Gastroesophageal sphincter (tissue), 3 donors: ENCODE measurements at regions not wholly inside any gene's neighbourhood (a gene's known extent, or its start where the extent isn't known, plus 50 kb on each side); places are given as distances from the start of the nearest gene placed in this dataset.

Experiments
- EP300 ChIP-seq: sonication (generic); formaldehyde crosslinking; IDR thresholded peaks from one replicate; pipeline ENCODE4 v1.6.1; 2017; ENCODE audit warnings: antibody characterized with exemption, mild to moderate bottlenecking
- POLR2A ChIP-seq, 2 donors: fragments of 450-650 bp; IDR thresholded peaks; one replicate each; pipeline ENCODE4 v1.6.1; 2017; ENCODE audit warnings: antibody characterized with exemption in 2 of 2, mild to moderate bottlenecking in 2 of 2, moderate library complexity in 1 of 2
- POLR2AphosphoS5 ChIP-seq: sonication (generic); formaldehyde crosslinking; IDR thresholded peaks from one replicate; pipeline ENCODE4 v1.6.1; 2017; ENCODE audit warnings: antibody characterized with exemption
- TF ChIP-seq, protein P1 (sequence below), 4 experiments: fragments of 200-600 bp in 2 of 4; fragments of 450-650 bp in 2 of 4; sonication (generic) in 1 of 4; IDR thresholded peaks; one replicate each; pipeline ENCODE4 v1.5.1; 2017 to 2019; ENCODE audit warnings: antibody characterized with exemption in 4 of 4, mild to moderate bottlenecking in 2 of 4, moderate library complexity in 2 of 4

DNA sequence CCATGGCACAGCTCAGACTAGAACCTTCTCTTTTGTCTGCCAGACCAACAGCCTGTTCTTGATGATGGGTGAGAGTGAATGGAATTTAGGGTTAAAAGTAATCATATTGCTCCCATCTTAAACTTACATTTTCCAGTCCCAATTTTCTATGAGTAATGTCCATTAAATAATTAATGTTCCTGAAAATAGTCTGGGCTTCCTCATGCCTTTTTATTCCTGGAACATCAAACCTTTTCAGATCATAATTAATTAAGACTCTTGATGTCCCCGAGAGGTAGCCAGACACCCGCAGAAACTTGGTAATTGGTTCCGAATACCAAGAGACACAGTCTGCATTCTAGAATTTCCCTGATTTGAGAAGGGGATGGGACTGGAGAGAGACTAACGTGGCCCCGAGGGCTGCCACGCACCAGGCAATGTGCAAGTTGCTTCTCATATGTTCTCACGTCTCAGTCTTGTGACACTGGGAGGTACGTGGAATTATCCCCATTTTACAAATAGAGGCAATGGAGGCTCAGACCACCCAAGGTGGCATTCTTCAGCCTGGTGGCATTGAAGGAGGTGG is 78.6 kb upstream of the TOX2 start:
- TF ChIP-seq EP300, result no peak
- TF ChIP-seq, protein P1, sequence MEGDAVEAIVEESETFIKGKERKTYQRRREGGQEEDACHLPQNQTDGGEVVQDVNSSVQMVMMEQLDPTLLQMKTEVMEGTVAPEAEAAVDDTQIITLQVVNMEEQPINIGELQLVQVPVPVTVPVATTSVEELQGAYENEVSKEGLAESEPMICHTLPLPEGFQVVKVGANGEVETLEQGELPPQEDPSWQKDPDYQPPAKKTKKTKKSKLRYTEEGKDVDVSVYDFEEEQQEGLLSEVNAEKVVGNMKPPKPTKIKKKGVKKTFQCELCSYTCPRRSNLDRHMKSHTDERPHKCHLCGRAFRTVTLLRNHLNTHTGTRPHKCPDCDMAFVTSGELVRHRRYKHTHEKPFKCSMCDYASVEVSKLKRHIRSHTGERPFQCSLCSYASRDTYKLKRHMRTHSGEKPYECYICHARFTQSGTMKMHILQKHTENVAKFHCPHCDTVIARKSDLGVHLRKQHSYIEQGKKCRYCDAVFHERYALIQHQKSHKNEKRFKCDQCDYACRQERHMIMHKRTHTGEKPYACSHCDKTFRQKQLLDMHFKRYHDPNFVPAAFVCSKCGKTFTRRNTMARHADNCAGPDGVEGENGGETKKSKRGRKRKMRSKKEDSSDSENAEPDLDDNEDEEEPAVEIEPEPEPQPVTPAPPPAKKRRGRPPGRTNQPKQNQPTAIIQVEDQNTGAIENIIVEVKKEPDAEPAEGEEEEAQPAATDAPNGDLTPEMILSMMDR (IDR thresholded peaks at IDR 0.05), result no peak
- no peak for TF ChIP-seq POLR2A (IDR thresholded peaks at IDR 0.05)
- no peak for TF ChIP-seq POLR2AphosphoS5
